Chondrocyte (in vitro differentiated cells): ENCODE measurements at regions not wholly inside any gene's neighbourhood (a gene's known extent, or its start where the extent isn't known, plus 50 kb on each side); places are given as distances from the start of the nearest gene placed in this dataset.

Experiments
- DNase-seq: peaks from one replicate; pipeline ENCODE4 v3.0.0; 2021; ENCODE audit warnings: mixed read lengths, low spot score
- H3K27ac Mint-ChIP-seq: one replicate; pipeline ENCODE4 v1.8.0; 2021; ENCODE audit warnings: mild to moderate bottlenecking, moderate library complexity, mixed read lengths; ENCODE audit not compliant: unreplicated experiment
- H3K27me3 Mint-ChIP-seq: 2 replicates; pipeline ENCODE4 v1.8.0; 2021; ENCODE audit warnings: low read depth, mixed read lengths
- H3K36me3 Mint-ChIP-seq: 2 replicates; pipeline ENCODE4 v1.8.0; 2021; ENCODE audit warnings: low read depth, mixed read lengths
- H3K4me1 Mint-ChIP-seq: 2 replicates; pipeline ENCODE4 v1.8.0; 2021; ENCODE audit warnings: low read depth, mild to moderate bottlenecking, mixed read lengths
- H3K4me3 Mint-ChIP-seq: one replicate; pipeline ENCODE4 v1.8.0; 2021; ENCODE audit warnings: mild to moderate bottlenecking, moderate library complexity, mixed read lengths; ENCODE audit not compliant: unreplicated experiment
- H3K9me3 Mint-ChIP-seq: 2 replicates; pipeline ENCODE4 v1.8.0; 2021; ENCODE audit warnings: low read depth, mixed read lengths
- CTCF ChIP-seq: fragments of 200-600 bp; sonication (generic); IDR thresholded peaks from 2 replicates; pipeline ENCODE4 v1.5.0; 2021; ENCODE audit warnings: antibody characterized with exemption, mild to moderate bottlenecking, moderate library complexity

GRCh38 chr14:25150934-25151790, 101.2 kb upstream of the STXBP6 start:
- Mint-ChIP-seq H3K27ac (no peak overlapping the region), H3K9me3 (no peaks in the 10 kb centered on the region), H3K27me3 (peaks cover 15% of the 10 kb centered on the region), H3K36me3 (no peaks in the 10 kb centered on the region), H3K4me3 (no peak overlapping the region), H3K4me1 (no peaks in the 10 kb centered on the region)
- DNase-seq: no peak
- peak; percentile 97 for TF ChIP-seq CTCF

- Mint-ChIP-seq H3K4me1 (no peaks in the 10 kb centered on the region), H3K36me3 (no peaks in the 10 kb centered on the region), H3K27me3 (peaks cover 13% of the 10 kb centered on the region), H3K9me3 (no peaks in the 10 kb centered on the region), H3K4me3 (no peak overlapping the region), H3K27ac (no peak overlapping the region)
- DNase-seq: no peak
- TF ChIP-seq CTCF: no peak
Observed at GRCh38 chr14:25150401-25150800, 100.5 kb upstream of the STXBP6 start.

- peaks cover 8% of the 10 kb centered on the region for H3K9me3 Mint-ChIP-seq
- no peak overlapping the region for H3K4me3 Mint-ChIP-seq
- H3K4me1 Mint-ChIP-seq: peaks cover 17% of the 10 kb centered on the region
- peaks cover 4% of the 10 kb centered on the region for H3K27me3 Mint-ChIP-seq
- no peak for TF ChIP-seq CTCF
- DNase-seq: no peak
- no peak overlapping the region for H3K27ac Mint-ChIP-seq
- H3K36me3 Mint-ChIP-seq: peaks cover 2% of the 10 kb centered on the region
Observed at GRCh38 chr14:25140411-25140810, 90.5 kb upstream of the STXBP6 start.

- TF ChIP-seq CTCF: no peak
- H3K9me3 Mint-ChIP-seq: peaks cover 8% of the 10 kb centered on the region
- H3K4me3 Mint-ChIP-seq: no peak overlapping the region
Observed at GRCh38 chr14:25136811-25137210, 86.9 kb upstream of the STXBP6 start.

GRCh38 chr14:25134184-25134583, 84.2 kb upstream of the STXBP6 start:
- Mint-ChIP-seq H3K27me3 (peaks cover 20% of the 10 kb centered on the region), H3K27ac (no peak overlapping the region), H3K4me1 (peaks cover 20% of the 10 kb centered on the region), H3K4me3 (no peak overlapping the region), H3K36me3 (peaks cover 3% of the 10 kb centered on the region), H3K9me3 (peaks cover 8% of the 10 kb centered on the region)
- peak; percentile 61 for DNase-seq
- no peak for TF ChIP-seq CTCF

More at GRCh38 chr14:25136811-25137210, 86.9 kb upstream of the STXBP6 start:
- no peak overlapping the region for H3K27ac Mint-ChIP-seq
- H3K27me3 Mint-ChIP-seq: peaks cover 14% of the 10 kb centered on the region
- H3K36me3 Mint-ChIP-seq: peaks cover 3% of the 10 kb centered on the region
- H3K4me1 Mint-ChIP-seq: peaks cover 24% of the 10 kb centered on the region
- DNase-seq: no peak
